ENCODE measurements at regions not wholly inside any gene's neighbourhood (a gene's known extent, or its start where the extent isn't known, plus 50 kb on each side); places are given as distances from the start of the nearest gene placed in this dataset.

- TF ChIP-seq POLR2AphosphoS5 (IDR thresholded peaks at IDR 0.05; ENCODE audit: low read depth, low read length) = no peak
- TF ChIP-seq, protein P1, sequence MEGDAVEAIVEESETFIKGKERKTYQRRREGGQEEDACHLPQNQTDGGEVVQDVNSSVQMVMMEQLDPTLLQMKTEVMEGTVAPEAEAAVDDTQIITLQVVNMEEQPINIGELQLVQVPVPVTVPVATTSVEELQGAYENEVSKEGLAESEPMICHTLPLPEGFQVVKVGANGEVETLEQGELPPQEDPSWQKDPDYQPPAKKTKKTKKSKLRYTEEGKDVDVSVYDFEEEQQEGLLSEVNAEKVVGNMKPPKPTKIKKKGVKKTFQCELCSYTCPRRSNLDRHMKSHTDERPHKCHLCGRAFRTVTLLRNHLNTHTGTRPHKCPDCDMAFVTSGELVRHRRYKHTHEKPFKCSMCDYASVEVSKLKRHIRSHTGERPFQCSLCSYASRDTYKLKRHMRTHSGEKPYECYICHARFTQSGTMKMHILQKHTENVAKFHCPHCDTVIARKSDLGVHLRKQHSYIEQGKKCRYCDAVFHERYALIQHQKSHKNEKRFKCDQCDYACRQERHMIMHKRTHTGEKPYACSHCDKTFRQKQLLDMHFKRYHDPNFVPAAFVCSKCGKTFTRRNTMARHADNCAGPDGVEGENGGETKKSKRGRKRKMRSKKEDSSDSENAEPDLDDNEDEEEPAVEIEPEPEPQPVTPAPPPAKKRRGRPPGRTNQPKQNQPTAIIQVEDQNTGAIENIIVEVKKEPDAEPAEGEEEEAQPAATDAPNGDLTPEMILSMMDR (IDR thresholded peaks at IDR 0.05) = no peak
- TF ChIP-seq, protein P2, sequence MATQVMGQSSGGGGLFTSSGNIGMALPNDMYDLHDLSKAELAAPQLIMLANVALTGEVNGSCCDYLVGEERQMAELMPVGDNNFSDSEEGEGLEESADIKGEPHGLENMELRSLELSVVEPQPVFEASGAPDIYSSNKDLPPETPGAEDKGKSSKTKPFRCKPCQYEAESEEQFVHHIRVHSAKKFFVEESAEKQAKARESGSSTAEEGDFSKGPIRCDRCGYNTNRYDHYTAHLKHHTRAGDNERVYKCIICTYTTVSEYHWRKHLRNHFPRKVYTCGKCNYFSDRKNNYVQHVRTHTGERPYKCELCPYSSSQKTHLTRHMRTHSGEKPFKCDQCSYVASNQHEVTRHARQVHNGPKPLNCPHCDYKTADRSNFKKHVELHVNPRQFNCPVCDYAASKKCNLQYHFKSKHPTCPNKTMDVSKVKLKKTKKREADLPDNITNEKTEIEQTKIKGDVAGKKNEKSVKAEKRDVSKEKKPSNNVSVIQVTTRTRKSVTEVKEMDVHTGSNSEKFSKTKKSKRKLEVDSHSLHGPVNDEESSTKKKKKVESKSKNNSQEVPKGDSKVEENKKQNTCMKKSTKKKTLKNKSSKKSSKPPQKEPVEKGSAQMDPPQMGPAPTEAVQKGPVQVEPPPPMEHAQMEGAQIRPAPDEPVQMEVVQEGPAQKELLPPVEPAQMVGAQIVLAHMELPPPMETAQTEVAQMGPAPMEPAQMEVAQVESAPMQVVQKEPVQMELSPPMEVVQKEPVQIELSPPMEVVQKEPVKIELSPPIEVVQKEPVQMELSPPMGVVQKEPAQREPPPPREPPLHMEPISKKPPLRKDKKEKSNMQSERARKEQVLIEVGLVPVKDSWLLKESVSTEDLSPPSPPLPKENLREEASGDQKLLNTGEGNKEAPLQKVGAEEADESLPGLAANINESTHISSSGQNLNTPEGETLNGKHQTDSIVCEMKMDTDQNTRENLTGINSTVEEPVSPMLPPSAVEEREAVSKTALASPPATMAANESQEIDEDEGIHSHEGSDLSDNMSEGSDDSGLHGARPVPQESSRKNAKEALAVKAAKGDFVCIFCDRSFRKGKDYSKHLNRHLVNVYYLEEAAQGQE (IDR thresholded peaks at IDR 0.05; ENCODE audit: insufficient read depth in 1 of 2, low read depth in 2 of 2, low read length in 1 of 2) = no peak
Observed at GRCh38 chr22:47944941-47945340, 1182.5 kb downstream of the TBC1D22A start.

Data from Panc1 (cell line).